ENCODE measurements at regions not wholly inside any gene's neighbourhood (a gene's known extent, or its start where the extent isn't known, plus 50 kb on each side); places are given as distances from the start of the nearest gene placed in this dataset.

DNA sequence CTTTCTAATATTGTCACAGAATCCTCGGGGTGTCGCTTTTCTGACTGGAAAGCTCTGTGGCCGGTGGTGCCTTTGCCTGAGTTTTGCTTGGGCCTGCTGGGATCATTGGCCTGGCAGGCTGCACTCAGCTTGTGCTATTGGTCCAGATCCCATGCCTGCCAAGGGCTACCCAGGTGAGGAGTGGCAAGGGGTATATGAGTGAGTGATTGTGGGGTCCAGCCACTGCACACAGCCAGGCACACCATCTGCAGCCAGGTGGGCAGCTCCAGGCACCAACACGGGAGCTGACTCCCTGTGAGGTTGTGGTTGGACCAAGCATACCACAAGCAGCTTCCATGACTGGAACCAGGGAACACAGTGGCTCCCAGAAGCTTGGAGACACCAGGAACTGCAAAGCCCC is 557.2 kb downstream of the SI start:
- Mint-ChIP-seq H3K27ac (no peak overlapping the region), H3K4me3 (no peak overlapping the region), H3K9me3 (peaks cover 0 to 5% of the 10 kb centered on the region in 2 experiments; a peak in 2 of 5 replicates), H3K36me3 (ENCODE audit: insufficient read depth in 1 of 3, low read depth in 3 of 3) (peaks cover 0 to 4% (median 0%) of the 10 kb centered on the region in 3 experiments; a peak in 3 of 7 replicates), H3K27me3 (ENCODE audit: low read depth) (no peaks in the 10 kb centered on the region), H3K4me1 (no peaks in the 10 kb centered on the region)
- H2BK12ac ChIP-seq (ENCODE audit: insufficient read length, low read depth, low read length) = no peak overlapping the region
- H4K91ac ChIP-seq (ENCODE audit: insufficient read length, low read depth, low read length) = no peak overlapping the region
- no peak overlapping the region for H2BK20ac ChIP-seq (ENCODE audit: low read depth, low read length, poor library complexity, severe bottlenecking)
- H3K4ac ChIP-seq (ENCODE audit: low read depth, low read length) = no peak overlapping the region
- no CpG with 5 or more reads among the region's 4 CpGs for whole genome bisulfite sequencing (ENCODE audit: extremely low coverage, insufficient read length, low lambda C conversion rate)
- no peaks in the 10 kb centered on the region for H3K79me2 ChIP-seq (ENCODE audit: insufficient read depth, low read length)
- no peak overlapping the region for H2AFZ ChIP-seq (ENCODE audit: low read length)
- H3K9ac ChIP-seq (ENCODE audit: extremely low read depth, insufficient read length, low read length) = no peak overlapping the region
- no peak overlapping the region for H4K8ac ChIP-seq (replicated peaks; ENCODE audit: insufficient read length, low read depth, low read length)
- H2BK15ac ChIP-seq (ENCODE audit: low read depth, low read length) = no peak overlapping the region
- no peaks in the 10 kb centered on the region for H4K20me1 ChIP-seq (ENCODE audit: control insufficient read depth, insufficient read depth, insufficient read length)
- H3K4me1 ChIP-seq (ENCODE audit: insufficient read depth, low read length) = no peaks in the 10 kb centered on the region
- no peak overlapping the region for H3K56ac ChIP-seq (ENCODE audit: insufficient read length, low read depth, low read length)
- no peak overlapping the region for H2BK120ac ChIP-seq (ENCODE audit: low read depth, low read length, poor library complexity, severe bottlenecking)
- TF ChIP-seq, protein P1, sequence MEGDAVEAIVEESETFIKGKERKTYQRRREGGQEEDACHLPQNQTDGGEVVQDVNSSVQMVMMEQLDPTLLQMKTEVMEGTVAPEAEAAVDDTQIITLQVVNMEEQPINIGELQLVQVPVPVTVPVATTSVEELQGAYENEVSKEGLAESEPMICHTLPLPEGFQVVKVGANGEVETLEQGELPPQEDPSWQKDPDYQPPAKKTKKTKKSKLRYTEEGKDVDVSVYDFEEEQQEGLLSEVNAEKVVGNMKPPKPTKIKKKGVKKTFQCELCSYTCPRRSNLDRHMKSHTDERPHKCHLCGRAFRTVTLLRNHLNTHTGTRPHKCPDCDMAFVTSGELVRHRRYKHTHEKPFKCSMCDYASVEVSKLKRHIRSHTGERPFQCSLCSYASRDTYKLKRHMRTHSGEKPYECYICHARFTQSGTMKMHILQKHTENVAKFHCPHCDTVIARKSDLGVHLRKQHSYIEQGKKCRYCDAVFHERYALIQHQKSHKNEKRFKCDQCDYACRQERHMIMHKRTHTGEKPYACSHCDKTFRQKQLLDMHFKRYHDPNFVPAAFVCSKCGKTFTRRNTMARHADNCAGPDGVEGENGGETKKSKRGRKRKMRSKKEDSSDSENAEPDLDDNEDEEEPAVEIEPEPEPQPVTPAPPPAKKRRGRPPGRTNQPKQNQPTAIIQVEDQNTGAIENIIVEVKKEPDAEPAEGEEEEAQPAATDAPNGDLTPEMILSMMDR (conservative IDR thresholded peaks at IDR 0.05) = no peak
- no peak for DNase-seq
- no peaks in the 10 kb centered on the region for H3K27me3 ChIP-seq (ENCODE audit: insufficient read depth, low read length)
- no peak overlapping the region for H3K14ac ChIP-seq (ENCODE audit: insufficient read depth, low read length)
- no peak overlapping the region for H3K23ac ChIP-seq (ENCODE audit: insufficient read length, low read depth, low read length)
- H3K4me2 ChIP-seq (ENCODE audit: insufficient read depth, insufficient read length, low read length) = no peak overlapping the region
- H4K5ac ChIP-seq (ENCODE audit: insufficient read length, low read depth, low read length) = no peak overlapping the region
- no peak overlapping the region for H2BK5ac ChIP-seq (ENCODE audit: insufficient read length, low read length)
- no peaks in the 10 kb centered on the region for H3K23me2 ChIP-seq (ENCODE audit: insufficient read length, low read depth, low read length, poor library complexity, severe bottlenecking)
- H3K27ac ChIP-seq (ENCODE audit: insufficient read length, low read depth, low read length) = no peak overlapping the region
- H3T11ph ChIP-seq (ENCODE audit: low read length) = no peak overlapping the region
- no peaks in the 10 kb centered on the region for H3K79me1 ChIP-seq (ENCODE audit: insufficient read depth, low read depth, low read length, poor library complexity, severe bottlenecking)
- H3K18ac ChIP-seq (ENCODE audit: insufficient read length, low read depth, low read length) = no peak overlapping the region
- no peaks in the 10 kb centered on the region for H3K9me3 ChIP-seq (ENCODE audit: control insufficient read depth, low read depth, low read length)
- H2AK5ac ChIP-seq (ENCODE audit: insufficient read length, low read length) = no peak overlapping the region
